Mesenteric fat pad (tissue), 1 donor: ENCODE measurements at regions not wholly inside any gene's neighbourhood (a gene's known extent, or its start where the extent isn't known, plus 50 kb on each side); places are given as distances from the start of the nearest gene placed in this dataset.

Source experiments
- DNase-seq: peaks from one replicate; pipeline ENCODE4 v3.0.0-alpha.2; 2020; ENCODE audit warnings: low spot score
- donor health status: DM: yes; HTN: yes; CAD: no.

GRCh38 chr5:145509336-145510136 is 325.6 kb downstream of the PRELID2 start:
- DNase-seq: no peak

DNA sequence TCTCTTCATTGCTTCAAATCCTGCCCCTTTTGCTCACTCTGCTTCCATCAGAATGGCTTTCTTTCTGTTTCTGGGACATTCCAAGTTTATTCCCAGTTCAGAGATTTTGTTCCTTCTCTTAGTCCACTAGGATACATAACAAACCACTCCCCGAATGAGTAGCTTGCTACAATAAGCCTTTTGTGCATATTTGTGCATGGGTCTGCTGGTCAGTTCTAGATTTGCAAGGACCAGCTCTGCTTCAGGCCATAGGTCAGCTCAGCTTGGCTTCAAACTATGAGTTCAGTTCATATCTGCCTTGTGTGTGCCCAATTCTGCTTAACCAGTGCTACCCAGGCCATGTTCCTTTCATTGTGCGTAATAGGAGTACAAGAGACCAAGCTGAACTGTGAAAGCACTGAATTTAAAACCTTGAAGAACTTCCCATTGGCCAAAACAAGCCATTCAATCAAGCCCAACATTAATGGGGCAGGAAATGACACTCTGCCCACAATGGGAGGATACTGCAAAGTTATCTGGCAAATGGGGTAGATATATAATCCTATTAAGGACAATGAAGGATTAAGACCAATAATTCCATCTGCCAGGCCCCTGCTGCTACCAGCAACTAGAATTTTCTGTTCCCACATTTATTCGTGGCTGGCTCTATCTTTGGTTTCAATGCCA is 328.8 kb downstream of the PRELID2 start:
- no peak for DNase-seq

GRCh38 chr5:145502906-145503305 is 332.2 kb downstream of the PRELID2 start:
- no peak for DNase-seq

GRCh38 chr5:145500710-145501109 is 334.4 kb downstream of the PRELID2 start:
- DNase-seq: no peak

GRCh38 chr5:145499483-145499882 is 335.7 kb downstream of the PRELID2 start:
- no peak for DNase-seq

GRCh38 chr5:145497052-145497451 is 338.1 kb downstream of the PRELID2 start:
- DNase-seq: no peak

DNA sequence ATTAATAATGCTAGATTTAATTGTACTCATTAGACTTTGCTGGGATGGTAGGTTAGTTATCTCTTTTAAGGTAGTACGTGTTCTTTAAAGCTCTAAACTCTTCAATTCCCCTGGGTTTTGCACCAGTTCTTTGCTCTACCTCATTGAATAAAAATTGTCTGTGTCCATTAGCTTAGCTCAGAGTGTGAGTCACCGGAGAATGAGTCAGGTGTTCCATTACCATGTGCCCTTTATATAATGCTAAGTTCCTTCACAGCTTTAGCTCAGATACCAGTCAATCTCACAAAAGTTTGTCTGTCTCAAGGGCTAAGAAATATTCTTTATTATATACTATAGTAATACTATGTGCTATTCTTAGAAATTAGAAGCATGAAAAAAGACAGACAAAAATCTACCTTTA is 339.4 kb downstream of the PRELID2 start:
- DNase-seq: no peak

DNA sequence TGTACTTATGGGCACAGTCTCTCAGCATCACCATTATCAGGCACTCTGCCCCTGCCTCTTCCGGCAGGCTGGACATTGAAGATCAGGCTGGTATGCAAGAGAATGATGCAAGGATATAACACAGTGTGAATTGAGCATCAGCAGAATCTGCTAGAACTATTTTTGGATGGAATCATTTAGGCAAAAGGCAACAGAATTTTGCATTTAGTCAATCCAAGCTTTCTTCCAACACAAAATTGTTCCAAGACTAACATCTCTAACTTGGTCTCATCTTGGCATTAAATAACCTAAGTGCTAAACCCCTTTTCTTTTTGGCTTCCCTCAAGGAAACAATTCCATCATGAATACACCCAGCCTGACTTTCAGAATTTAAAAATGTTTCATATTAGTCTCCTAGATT is 339.9 kb downstream of the PRELID2 start:
- no peak for DNase-seq

GRCh38 chr5:145493435-145493834 is 341.7 kb downstream of the PRELID2 start:
- DNase-seq: no peak

- DNase-seq: no peak
Measured at GRCh38 chr5:145489516-145489915, 345.6 kb downstream of the PRELID2 start.

GRCh38 chr5:145484158-145484557 is 351.0 kb downstream of the PRELID2 start:
- no peak for DNase-seq

DNA sequence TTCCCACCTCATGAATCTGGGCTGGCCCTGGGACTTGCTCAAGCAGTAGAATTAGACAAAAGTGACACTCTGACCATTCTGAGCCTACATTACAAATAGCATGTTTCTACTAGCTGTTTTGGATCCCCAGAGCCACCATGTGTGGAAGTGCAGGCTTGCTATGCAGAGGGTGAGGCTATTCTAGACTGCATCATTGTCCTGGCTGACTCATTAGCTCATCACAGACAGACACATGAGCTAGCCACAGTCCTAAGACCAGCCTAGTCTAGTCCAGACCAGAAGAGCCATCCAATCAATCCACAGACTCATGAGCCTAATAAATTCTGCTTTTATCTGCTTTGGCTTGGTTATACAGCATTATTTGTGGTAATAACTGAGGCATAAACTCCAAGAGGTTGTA is 351.9 kb downstream of the PRELID2 start:
- no peak for DNase-seq

GRCh38 chr5:145479857-145480256 is 355.3 kb downstream of the PRELID2 start:
- no peak for DNase-seq

DNA sequence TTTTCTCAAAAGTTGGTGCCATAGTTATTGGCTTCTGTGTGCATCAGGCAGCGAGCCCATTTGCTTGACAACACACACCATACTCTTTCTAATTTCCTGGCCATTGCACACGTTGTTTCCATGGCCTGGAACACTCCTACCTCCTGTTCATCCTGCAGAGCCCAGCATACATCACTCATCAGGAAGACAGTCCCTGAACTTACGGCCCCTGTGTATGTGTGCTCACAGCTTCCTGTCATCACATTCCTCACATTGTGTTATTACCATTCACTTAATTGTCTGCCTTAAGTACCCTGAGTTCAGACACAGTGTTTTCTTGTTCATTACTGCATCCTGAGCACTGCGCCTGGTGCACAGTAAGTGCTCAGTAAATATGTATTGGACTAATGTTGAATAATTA is 355.9 kb downstream of the PRELID2 start:
- no peak for DNase-seq

DNA sequence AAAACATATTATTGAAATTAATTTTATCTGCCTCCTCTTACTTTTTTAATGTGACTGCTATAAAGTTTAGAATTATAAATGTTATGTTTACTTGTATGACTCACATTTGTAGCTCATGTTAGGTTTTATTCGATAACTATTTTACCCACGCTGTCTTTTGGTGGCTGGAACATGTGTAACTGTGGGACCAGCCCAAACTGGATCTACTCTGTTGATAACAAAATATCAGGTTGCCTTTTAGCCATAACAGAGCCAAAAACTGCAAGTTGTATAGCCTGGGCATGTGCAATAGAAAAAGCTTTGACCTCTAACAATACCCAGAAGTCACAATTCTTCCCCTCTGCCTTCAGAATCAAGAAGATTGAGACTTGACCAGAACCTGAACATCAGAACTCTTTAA is 356.5 kb downstream of the PRELID2 start:
- no peak for DNase-seq

- no peak for DNase-seq
Measured at GRCh38 chr5:145473042-145473642, 362.0 kb downstream of the PRELID2 start.

GRCh38 chr5:145471831-145472612 is 363.1 kb downstream of the PRELID2 start:
- no peak for DNase-seq

- no peak for DNase-seq
Measured at GRCh38 chr5:145471026-145471425, 364.1 kb downstream of the PRELID2 start.

GRCh38 chr5:145470396-145470979 is 364.7 kb downstream of the PRELID2 start:
- no peak for DNase-seq

GRCh38 chr5:145467446-145467845 is 367.7 kb downstream of the PRELID2 start:
- no peak for DNase-seq

DNA sequence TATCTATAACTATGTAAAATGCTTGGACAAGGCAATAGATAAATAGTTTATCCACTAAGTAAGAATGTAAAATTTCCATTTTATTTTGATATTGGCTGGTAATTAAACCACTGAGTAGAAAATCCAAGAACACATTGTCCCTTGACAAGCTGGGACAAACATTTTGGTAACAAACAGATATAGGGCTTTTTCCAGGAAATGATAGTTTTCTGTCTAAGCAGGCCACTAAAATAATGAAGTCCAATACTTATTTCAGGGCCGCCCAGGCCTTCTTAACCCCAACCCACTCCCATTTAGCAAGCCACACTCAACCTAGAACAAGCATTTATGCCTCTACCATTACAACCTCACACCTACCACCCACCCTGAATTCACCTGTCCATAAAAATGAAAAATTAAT is 368.6 kb downstream of the PRELID2 start:
- DNase-seq: no peak
